GM12865 (cell line): ENCODE measurements at regions not wholly inside any gene's neighbourhood (a gene's known extent, or its start where the extent isn't known, plus 50 kb on each side); places are given as distances from the start of the nearest gene placed in this dataset.
"Not testable (repeated sequence)": the region's sequence is repeated elsewhere in the genome, so short reads cannot be mapped to it uniquely, and the experiment has no call there.

Experiments used
- DNase-seq: peaks from one replicate; pipeline ENCODE4 v3.0.0; 2010; ENCODE audit warnings: low read depth
- H3K4me3 ChIP-seq: 2 replicates; pipeline ENCODE4 v1.5.1; 2011; ENCODE audit warnings: mild to moderate bottlenecking, low read depth, low read length, control low read depth
- CTCF ChIP-seq: IDR thresholded peaks from 2 replicates; pipeline ENCODE4 v1.5.1; 2011; ENCODE audit warnings: low read length, control low read depth, low read depth, inconsistent platforms; ENCODE audit not compliant: insufficient read depth; ENCODE audit errors: missing control alignments

GRCh38 chr9:29393064-29393463 is 1819.8 kb upstream of the C9orf72 start:
- no peak for TF ChIP-seq CTCF
- no peak overlapping the region for H3K4me3 ChIP-seq
- DNase-seq = no peak

GRCh38 chr9:29394855-29395254 is 1821.6 kb upstream of the C9orf72 start:
- no peak for DNase-seq
- H3K4me3 ChIP-seq = no peak overlapping the region
- TF ChIP-seq CTCF = no peak

- H3K4me3 ChIP-seq = no peak overlapping the region
- TF ChIP-seq CTCF = no peak
- no peak for DNase-seq
Measured at GRCh38 chr9:29397148-29397547, 1823.9 kb upstream of the C9orf72 start.

GRCh38 chr9:29416204-29416603 is 1842.9 kb upstream of the C9orf72 start:
- no peak for TF ChIP-seq CTCF
- H3K4me3 ChIP-seq = no peak overlapping the region
- DNase-seq = no peak

- no peak for TF ChIP-seq CTCF
- no peak for DNase-seq
- H3K4me3 ChIP-seq = no peak overlapping the region
Measured at GRCh38 chr9:29422438-29422837, 1849.2 kb upstream of the C9orf72 start.

- no peak for TF ChIP-seq CTCF
- no peak for DNase-seq
- H3K4me3 ChIP-seq = no peak overlapping the region
Measured at GRCh38 chr9:29432191-29432590, 1858.9 kb upstream of the C9orf72 start.

- H3K4me3 ChIP-seq, DNase-seq: not testable (repeated sequence)
Measured at GRCh38 chr9:29432656-29433055, 1859.4 kb upstream of the C9orf72 start.

- no peak for TF ChIP-seq CTCF
- H3K4me3 ChIP-seq = no peak overlapping the region
- no peak for DNase-seq
Measured at GRCh38 chr9:29435368-29435767, 1862.1 kb upstream of the C9orf72 start.
